CD4-positive, alpha-beta T cell (primary cell): ENCODE measurements at regions not wholly inside any gene's neighbourhood (a gene's known extent, or its start where the extent isn't known, plus 50 kb on each side); places are given as distances from the start of the nearest gene placed in this dataset.

Experiments
- ATAC-seq: fragments of 200-7000 bp; cut with Tn5 transposase; one replicate; pipeline ENCODE4 v1.10.0; 2022; ENCODE audit warnings: mild to moderate bottlenecking; ENCODE audit not compliant: poor library complexity
- CTCF ChIA-PET: fragments of 350-600 bp; sonication (Branson Sonifier 250); formaldehyde crosslinking; loops from one replicate; lab custom pipeline; 2021; ENCODE audit warnings: antibody characterized with exemption, inconsistent platforms; lab: Charles Lee
- POLR2A ChIA-PET: fragments of 350-600 bp; sonication (Branson Sonifier 250); formaldehyde crosslinking; loops from one replicate; lab custom pipeline; 2021; ENCODE audit warnings: antibody characterized with exemption, inconsistent platforms; lab: Charles Lee
- DNase-seq, 14 experiments: peaks; one replicate each; pipeline ENCODE4 v3.0.0-alpha.2; 2013 to 2020; ENCODE audit warnings: mixed read lengths in 2 of 14
- H3K27ac ChIP-seq, 2 donors: one replicate each; pipeline versions ENCODE4 v1.5.1 to v1.7.0; 2013; ENCODE audit warnings: low read length in 2 of 2, low read depth in 1 of 2, mild to moderate bottlenecking in 1 of 2
- H3K27me3 ChIP-seq, 2 experiments: 1 replicate in 1 of 2; 2 replicates in 1 of 2; pipeline versions ENCODE4 v1.6.1 to v1.7.0; 2013; ENCODE audit warnings: low read length in 2 of 2, control low read depth in 1 of 2, mild to moderate bottlenecking in 1 of 2, moderate library complexity in 1 of 2; ENCODE audit not compliant: insufficient read depth in 2 of 2, control insufficient read depth in 1 of 2
- H3K36me3 ChIP-seq: one replicate; pipeline ENCODE4 v1.6.1; 2013; ENCODE audit warnings: low read length, control low read depth; ENCODE audit not compliant: insufficient read depth
- H3K4me1 ChIP-seq: one replicate; pipeline ENCODE4 v1.6.1; 2013; ENCODE audit warnings: low read length, control low read depth; ENCODE audit not compliant: insufficient read depth
- H3K4me3 ChIP-seq: one replicate; pipeline ENCODE4 v1.5.1; 2013; ENCODE audit warnings: mild to moderate bottlenecking, low read length, moderate library complexity
- H3K9me3 ChIP-seq, 2 experiments: 1 replicate in 1 of 2; 2 replicates in 1 of 2; pipeline versions ENCODE4 v1.6.1 to v1.7.0; 2013; ENCODE audit warnings: low read length in 2 of 2, mild to moderate bottlenecking in 2 of 2, control low read depth in 1 of 2, moderate library complexity in 1 of 2; ENCODE audit not compliant: control insufficient read depth in 1 of 2, insufficient read depth in 1 of 2
- H3K27ac Mint-ChIP-seq: one replicate; pipeline ENCODE4 v1.8.0; 2020; ENCODE audit warnings: mixed read lengths
- H3K27me3 Mint-ChIP-seq: one replicate; pipeline ENCODE4 v1.8.0; 2021; ENCODE audit warnings: mixed read lengths
- H3K36me3 Mint-ChIP-seq: one replicate; pipeline ENCODE4 v1.8.0; 2021; ENCODE audit warnings: low read depth, mixed read lengths
- H3K4me1 Mint-ChIP-seq: one replicate; pipeline ENCODE4 v1.8.0; 2021; ENCODE audit warnings: low read depth, mixed read lengths
- H3K4me3 Mint-ChIP-seq: one replicate; pipeline ENCODE4 v1.8.0; 2020; ENCODE audit warnings: mild to moderate bottlenecking, mixed read lengths
- H3K9me3 Mint-ChIP-seq: one replicate; pipeline ENCODE4 v1.8.0; 2020; ENCODE audit warnings: mixed read lengths
- intact Hi-C, 2 experiments: fragments of 100-400 bp; cut with DNase I in 1 of 2; cut with micrococcal nuclease in 1 of 2; formaldehyde crosslinking; loops; one replicate each; pipeline versions ENCODE4 v1.15.1 to v1.9.0; 2023 to 2025; cut with DNase I, micrococcal nuclease
- TF ChIP-seq, protein P1 (sequence below): fragments of 200-600 bp; IDR thresholded peaks from one replicate; pipeline ENCODE4 v1.8.0; 2022; ENCODE audit warnings: antibody characterized with exemption, mild to moderate bottlenecking

GRCh38 chrX:22424122-22424915 is 151.6 kb downstream of the CBLL2 start:
- Mint-ChIP-seq H3K9me3 (peaks cover 2% of the 10 kb centered on the region), H3K27ac (no peak overlapping the region), H3K36me3 (no peaks in the 10 kb centered on the region), H3K27me3 (no peaks in the 10 kb centered on the region), H3K4me1 (no peaks in the 10 kb centered on the region), H3K4me3 (no peak overlapping the region)
- POLR2A ChIA-PET = no interaction called here
- H3K4me3 ChIP-seq = no peak overlapping the region
- ATAC-seq = no peak
- no peaks in the 10 kb centered on the region for H3K27me3 ChIP-seq
- no peak overlapping the region for H3K27ac ChIP-seq
- TF ChIP-seq, protein P1, sequence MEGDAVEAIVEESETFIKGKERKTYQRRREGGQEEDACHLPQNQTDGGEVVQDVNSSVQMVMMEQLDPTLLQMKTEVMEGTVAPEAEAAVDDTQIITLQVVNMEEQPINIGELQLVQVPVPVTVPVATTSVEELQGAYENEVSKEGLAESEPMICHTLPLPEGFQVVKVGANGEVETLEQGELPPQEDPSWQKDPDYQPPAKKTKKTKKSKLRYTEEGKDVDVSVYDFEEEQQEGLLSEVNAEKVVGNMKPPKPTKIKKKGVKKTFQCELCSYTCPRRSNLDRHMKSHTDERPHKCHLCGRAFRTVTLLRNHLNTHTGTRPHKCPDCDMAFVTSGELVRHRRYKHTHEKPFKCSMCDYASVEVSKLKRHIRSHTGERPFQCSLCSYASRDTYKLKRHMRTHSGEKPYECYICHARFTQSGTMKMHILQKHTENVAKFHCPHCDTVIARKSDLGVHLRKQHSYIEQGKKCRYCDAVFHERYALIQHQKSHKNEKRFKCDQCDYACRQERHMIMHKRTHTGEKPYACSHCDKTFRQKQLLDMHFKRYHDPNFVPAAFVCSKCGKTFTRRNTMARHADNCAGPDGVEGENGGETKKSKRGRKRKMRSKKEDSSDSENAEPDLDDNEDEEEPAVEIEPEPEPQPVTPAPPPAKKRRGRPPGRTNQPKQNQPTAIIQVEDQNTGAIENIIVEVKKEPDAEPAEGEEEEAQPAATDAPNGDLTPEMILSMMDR = no peak
- no peak for DNase-seq
- CTCF ChIA-PET = no interaction called here
- H3K4me1 ChIP-seq = no peaks in the 10 kb centered on the region
- no peaks in the 10 kb centered on the region for H3K9me3 ChIP-seq
- intact Hi-C loops = no loop called here
- no peaks in the 10 kb centered on the region for H3K36me3 ChIP-seq

DNA sequence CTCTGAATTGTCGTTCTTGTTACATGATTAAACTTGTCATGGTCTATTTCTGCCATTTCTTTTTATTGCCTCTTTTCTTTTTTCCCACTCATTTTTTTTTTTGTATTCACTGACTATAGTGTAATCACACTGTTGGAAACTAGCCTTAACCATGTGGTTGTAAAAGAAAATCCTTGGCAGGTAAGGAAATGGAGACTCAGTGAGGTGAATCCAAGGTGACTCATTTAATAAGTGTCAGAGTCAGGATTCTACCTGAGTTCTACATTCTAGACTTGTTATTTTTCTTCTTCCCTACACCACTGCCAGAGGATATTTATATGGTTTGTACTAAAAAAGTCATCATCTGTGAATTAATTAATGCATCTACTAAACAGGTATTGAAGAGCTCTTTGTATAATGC is 152.2 kb downstream of the CBLL2 start:
- ATAC-seq = no peak
- no peak overlapping the region for H3K4me3 ChIP-seq
- H3K4me1 Mint-ChIP-seq = no peaks in the 10 kb centered on the region
- ChIA-PET POLR2A (no interaction called here), CTCF (no interaction called here)
- no peaks in the 10 kb centered on the region for H3K36me3 Mint-ChIP-seq
- H3K4me1 ChIP-seq = no peaks in the 10 kb centered on the region
- no peaks in the 10 kb centered on the region for H3K27me3 ChIP-seq
- H3K36me3 ChIP-seq = no peaks in the 10 kb centered on the region
- DNase-seq = no peak
- intact Hi-C loops = no loop called here
- no peak overlapping the region for H3K4me3 Mint-ChIP-seq
- no peaks in the 10 kb centered on the region for H3K9me3 ChIP-seq
- peaks cover 2% of the 10 kb centered on the region for H3K9me3 Mint-ChIP-seq
- H3K27ac ChIP-seq = no peak overlapping the region
- H3K27ac Mint-ChIP-seq = no peak overlapping the region
- TF ChIP-seq, protein P1 = no peak
- no peaks in the 10 kb centered on the region for H3K27me3 Mint-ChIP-seq

DNA sequence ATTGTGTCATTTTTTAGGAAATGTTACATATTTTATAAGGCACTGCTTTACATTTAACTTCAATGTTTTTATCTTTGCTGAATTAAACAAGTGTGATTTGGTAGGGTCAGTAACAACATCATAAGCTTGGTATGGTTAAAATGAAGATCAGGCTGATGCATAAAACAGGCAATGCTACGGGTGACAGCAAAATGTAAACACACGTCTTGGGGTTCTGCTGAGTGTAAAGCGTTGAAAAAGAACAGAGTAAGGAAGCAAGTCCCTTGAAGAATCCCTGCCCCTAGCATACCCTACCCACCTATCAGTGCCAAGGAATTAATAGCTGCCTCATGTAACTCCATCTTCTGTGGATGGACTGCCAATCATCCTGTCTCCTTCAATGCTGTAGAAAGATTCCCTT is 157.0 kb downstream of the CBLL2 start:
- intact Hi-C loops = no loop called here
- H3K27ac Mint-ChIP-seq = no peak overlapping the region
- no peak for ATAC-seq

More for the DNA sequence above, 157.0 kb downstream of the CBLL2 start:
- H3K27ac ChIP-seq = no peak overlapping the region
- Mint-ChIP-seq H3K27me3 (no peaks in the 10 kb centered on the region), H3K4me1 (no peaks in the 10 kb centered on the region), H3K9me3 (peaks cover 2% of the 10 kb centered on the region), H3K36me3 (no peaks in the 10 kb centered on the region), H3K4me3 (no peak overlapping the region)
- no peaks in the 10 kb centered on the region for H3K36me3 ChIP-seq
- no peaks in the 10 kb centered on the region for H3K27me3 ChIP-seq
- no peak for DNase-seq
- no peaks in the 10 kb centered on the region for H3K9me3 ChIP-seq
- H3K4me1 ChIP-seq = no peaks in the 10 kb centered on the region
- TF ChIP-seq, protein P1 = no peak
- H3K4me3 ChIP-seq = no peak overlapping the region
- CTCF ChIA-PET = interaction anchor here (0.7 kb wide), 1 partner anchor 34 kb away, joined by 3 read pairs; no protein-coding TSS in a partner anchor
- POLR2A ChIA-PET = no interaction called here
